Peyer's patch (tissue), 4 donors: ENCODE measurements at regions not wholly inside any gene's neighbourhood (a gene's known extent, or its start where the extent isn't known, plus 50 kb on each side); places are given as distances from the start of the nearest gene placed in this dataset.

Experiments
- DNase-seq, 3 donors: peaks; one replicate each; pipeline ENCODE4 v3.0.0-alpha.2; 2017 to 2019
- H3K27ac ChIP-seq, 4 donors: fragments of 200-600 bp; sonication (generic); one replicate each; pipeline ENCODE4 v1.5.1; 2016 to 2019
- H3K27me3 ChIP-seq, 2 donors: fragments of 200-600 bp; sonication (generic); one replicate each; pipeline ENCODE4 v1.5.1; 2019
- H3K36me3 ChIP-seq, 3 donors: fragments of 200-600 bp; sonication (generic); one replicate each; pipeline ENCODE4 v1.5.1; 2016 to 2019
- H3K4me1 ChIP-seq, 4 donors: fragments of 200-600 bp; sonication (generic); one replicate each; pipeline ENCODE4 v1.5.1; 2016 to 2019
- H3K4me3 ChIP-seq, 4 donors: fragments of 200-600 bp; sonication (generic); 1 replicate in 3 of 4; 2 replicates in 1 of 4; pipeline ENCODE4 v1.5.1; 2016 to 2019; ENCODE audit warnings: mild to moderate bottlenecking in 1 of 4
- H3K9me3 ChIP-seq, 4 donors: fragments of 200-600 bp; sonication (generic); one replicate each; pipeline ENCODE4 v1.5.1; 2016 to 2019; ENCODE audit warnings: mild to moderate bottlenecking in 1 of 4
- POLR2A ChIP-seq, 2 donors: fragments of 450-650 bp; IDR thresholded peaks; one replicate each; pipeline ENCODE4 v1.5.1; 2017; ENCODE audit warnings: antibody characterized with exemption in 2 of 2, mild to moderate bottlenecking in 2 of 2, moderate library complexity in 2 of 2
- TF ChIP-seq, protein P1 (sequence below), 6 experiments: fragments of 450-650 bp in 4 of 6; fragments of 200-600 bp in 2 of 6; sonication (generic) in 1 of 6; IDR thresholded peaks; one replicate each; pipeline ENCODE4 v1.5.1; 2017 to 2019; ENCODE audit warnings: antibody characterized with exemption in 6 of 6, mild to moderate bottlenecking in 3 of 6, moderate library complexity in 1 of 6

GRCh38 chr10:123577921-123578461 lies 88.2 kb upstream of the GPR26 start:
- H3K27ac ChIP-seq, result no peak overlapping the region
- H3K9me3 ChIP-seq, result no peaks in the 10 kb centered on the region
- no peaks in the 10 kb centered on the region for H3K36me3 ChIP-seq
- no peaks in the 10 kb centered on the region for H3K27me3 ChIP-seq
- DNase-seq, result no peak
- no peak overlapping the region for H3K4me3 ChIP-seq
- H3K4me1 ChIP-seq, result peaks cover 0 to 2% (median 0%) of the 10 kb centered on the region in 4 donors
- TF ChIP-seq, protein P1, sequence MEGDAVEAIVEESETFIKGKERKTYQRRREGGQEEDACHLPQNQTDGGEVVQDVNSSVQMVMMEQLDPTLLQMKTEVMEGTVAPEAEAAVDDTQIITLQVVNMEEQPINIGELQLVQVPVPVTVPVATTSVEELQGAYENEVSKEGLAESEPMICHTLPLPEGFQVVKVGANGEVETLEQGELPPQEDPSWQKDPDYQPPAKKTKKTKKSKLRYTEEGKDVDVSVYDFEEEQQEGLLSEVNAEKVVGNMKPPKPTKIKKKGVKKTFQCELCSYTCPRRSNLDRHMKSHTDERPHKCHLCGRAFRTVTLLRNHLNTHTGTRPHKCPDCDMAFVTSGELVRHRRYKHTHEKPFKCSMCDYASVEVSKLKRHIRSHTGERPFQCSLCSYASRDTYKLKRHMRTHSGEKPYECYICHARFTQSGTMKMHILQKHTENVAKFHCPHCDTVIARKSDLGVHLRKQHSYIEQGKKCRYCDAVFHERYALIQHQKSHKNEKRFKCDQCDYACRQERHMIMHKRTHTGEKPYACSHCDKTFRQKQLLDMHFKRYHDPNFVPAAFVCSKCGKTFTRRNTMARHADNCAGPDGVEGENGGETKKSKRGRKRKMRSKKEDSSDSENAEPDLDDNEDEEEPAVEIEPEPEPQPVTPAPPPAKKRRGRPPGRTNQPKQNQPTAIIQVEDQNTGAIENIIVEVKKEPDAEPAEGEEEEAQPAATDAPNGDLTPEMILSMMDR (IDR thresholded peaks at IDR 0.05), result no peak
- no peak for TF ChIP-seq POLR2A (IDR thresholded peaks at IDR 0.05)

DNA sequence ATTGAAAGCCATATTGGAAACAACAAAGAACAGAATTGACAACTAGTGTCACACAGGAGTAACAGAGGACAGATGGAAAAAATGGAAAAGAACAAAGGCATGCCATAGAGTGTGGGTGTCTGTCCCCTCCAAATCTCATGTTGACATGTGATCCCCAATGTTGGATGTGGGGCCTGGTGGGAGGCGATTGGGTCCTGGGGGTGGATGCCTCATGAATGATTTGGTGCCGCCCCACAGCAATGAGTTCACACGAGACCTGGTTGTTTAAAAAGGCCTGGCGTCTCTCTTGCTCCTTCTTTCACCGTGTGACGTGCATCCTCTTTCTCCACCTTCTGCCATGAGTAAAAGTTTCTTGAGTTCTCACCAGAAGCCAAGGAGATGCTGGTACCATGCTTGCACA lies 87.4 kb upstream of the GPR26 start:
- no peak for TF ChIP-seq POLR2A (IDR thresholded peaks at IDR 0.05)
- TF ChIP-seq, protein P1 (IDR thresholded peaks at IDR 0.05), result no peak
- no peak for DNase-seq
- no peaks in the 10 kb centered on the region for H3K9me3 ChIP-seq
- H3K27ac ChIP-seq, result no peak overlapping the region
- no peaks in the 10 kb centered on the region for H3K27me3 ChIP-seq
- no peaks in the 10 kb centered on the region for H3K36me3 ChIP-seq
- H3K4me1 ChIP-seq, result peaks cover 0 to 8% (median 0%) of the 10 kb centered on the region in 4 donors
- no peak overlapping the region for H3K4me3 ChIP-seq

DNA sequence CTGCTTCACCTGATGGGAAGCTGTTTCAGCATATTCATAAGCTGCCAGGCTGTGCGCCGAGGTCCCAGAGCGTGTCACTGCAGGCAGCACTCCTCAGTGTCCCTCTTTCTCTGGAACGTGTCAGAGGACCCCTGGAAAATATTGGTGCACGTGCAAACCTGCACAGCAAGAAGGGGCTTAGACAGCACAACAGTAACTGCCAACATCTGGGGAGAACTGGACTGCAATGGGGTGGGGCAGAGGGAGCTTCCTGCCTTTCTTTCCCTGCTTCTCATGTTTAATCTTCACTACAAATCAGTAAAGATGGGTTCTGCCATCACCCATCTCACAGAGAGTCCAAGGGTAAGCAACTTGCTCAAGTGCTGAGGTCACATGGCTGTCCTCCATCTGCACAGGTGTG lies 86.5 kb upstream of the GPR26 start:
- H3K4me1 ChIP-seq, result peaks cover 0 to 14% (median 0%) of the 10 kb centered on the region in 4 donors
- no peaks in the 10 kb centered on the region for H3K27me3 ChIP-seq
- no peak for TF ChIP-seq POLR2A (IDR thresholded peaks at IDR 0.05)
- TF ChIP-seq, protein P1 (IDR thresholded peaks at IDR 0.05), result no peak
- no peak for DNase-seq
- H3K9me3 ChIP-seq, result no peaks in the 10 kb centered on the region
- H3K27ac ChIP-seq, result no peak overlapping the region
- H3K36me3 ChIP-seq, result no peaks in the 10 kb centered on the region
- no peak overlapping the region for H3K4me3 ChIP-seq

GRCh38 chr10:123580426-123580825 lies 85.7 kb upstream of the GPR26 start:
- DNase-seq, result no peak
- Histone ChIP-seq H3K4me1 (peaks cover 0 to 14% (median 0%) of the 10 kb centered on the region in 4 donors), H3K27me3 (no peaks in the 10 kb centered on the region), H3K4me3 (no peak overlapping the region), H3K36me3 (no peaks in the 10 kb centered on the region), H3K27ac (no peak overlapping the region), H3K9me3 (no peaks in the 10 kb centered on the region)
- TF ChIP-seq, protein P1 (IDR thresholded peaks at IDR 0.05), result no peak
- TF ChIP-seq POLR2A (IDR thresholded peaks at IDR 0.05), result no peak

DNA sequence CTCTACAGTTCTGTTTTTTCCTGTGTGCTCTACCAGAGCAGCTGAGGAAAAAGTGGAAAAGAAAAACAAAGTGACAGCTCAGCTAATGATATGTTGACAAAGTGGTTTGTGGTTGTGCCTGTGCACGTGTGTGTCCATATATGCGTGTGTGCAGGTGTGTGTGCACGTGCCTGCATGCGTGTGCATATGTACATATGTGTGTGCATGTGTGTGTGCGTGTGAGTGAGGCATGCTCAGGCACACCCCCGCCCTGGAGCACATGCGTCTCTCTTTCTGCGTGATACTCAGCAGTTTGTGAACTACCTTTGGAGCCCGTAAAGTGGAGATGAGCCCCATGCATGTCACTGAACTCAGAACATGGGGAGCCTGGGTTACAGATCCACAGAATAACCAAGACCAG lies 84.5 kb upstream of the GPR26 start:
- Histone ChIP-seq H3K36me3 (no peaks in the 10 kb centered on the region), H3K27me3 (no peaks in the 10 kb centered on the region), H3K9me3 (no peaks in the 10 kb centered on the region), H3K4me1 (peaks cover 0 to 14% (median 0%) of the 10 kb centered on the region in 4 donors), H3K27ac (no peak overlapping the region), H3K4me3 (no peak overlapping the region)
- no peak for DNase-seq
- TF ChIP-seq, protein P1 (IDR thresholded peaks at IDR 0.05), result no peak
- no peak for TF ChIP-seq POLR2A (IDR thresholded peaks at IDR 0.05)
